GM21723 (cell line): ENCODE measurements at regions not wholly inside any gene's neighbourhood (a gene's known extent, or its start where the extent isn't known, plus 50 kb on each side); places are given as distances from the start of the nearest gene placed in this dataset.

Source experiments
- ATAC-seq: cut with Tn5 transposase; IDR thresholded peaks from one replicate; pipeline ENCODE4 v1.9.1; 2021; ENCODE audit warnings: mild to moderate bottlenecking, moderate library complexity; ENCODE audit not compliant: unreplicated experiment

GRCh38 chr12:59839514-59839913 is 243.7 kb downstream of the SLC16A7 start:
- no peak for ATAC-seq

GRCh38 chr12:59843260-59843843 is 247.5 kb downstream of the SLC16A7 start:
- no peak for ATAC-seq

GRCh38 chr12:59844750-59845149 is 248.9 kb downstream of the SLC16A7 start:
- ATAC-seq = no peak

GRCh38 chr12:59845293-59845692 is 249.5 kb downstream of the SLC16A7 start:
- ATAC-seq = no peak

GRCh38 chr12:59847127-59847526 is 251.3 kb downstream of the SLC16A7 start:
- no peak for ATAC-seq

- no peak for ATAC-seq
These were observed 254.4 kb downstream of the SLC16A7 start for GRCh38 chr12:59850268-59850667.

GRCh38 chr12:59858508-59859170 is 262.8 kb downstream of the SLC16A7 start:
- ATAC-seq = no peak

- ATAC-seq = no peak
These were observed 263.3 kb downstream of the SLC16A7 start for GRCh38 chr12:59859171-59859510.

GRCh38 chr12:59861635-59862034 is 265.8 kb downstream of the SLC16A7 start:
- no peak for ATAC-seq

GRCh38 chr12:59867055-59867454 is 271.2 kb downstream of the SLC16A7 start:
- no peak for ATAC-seq

GRCh38 chr12:59867689-59868088 is 271.9 kb downstream of the SLC16A7 start:
- no peak for ATAC-seq

- no peak for ATAC-seq
These were observed 275.9 kb downstream of the SLC16A7 start for GRCh38 chr12:59871779-59872178.

- ATAC-seq = no peak
These were observed 277.3 kb downstream of the SLC16A7 start for GRCh38 chr12:59873136-59873535.

- no peak for ATAC-seq
These were observed 279.0 kb downstream of the SLC16A7 start for GRCh38 chr12:59874781-59875180.

GRCh38 chr12:59886131-59886733 is 290.4 kb downstream of the SLC16A7 start:
- ATAC-seq = no peak

GRCh38 chr12:59887178-59887577 is 291.3 kb downstream of the SLC16A7 start:
- no peak for ATAC-seq

GRCh38 chr12:59890896-59891579 is 295.2 kb downstream of the SLC16A7 start:
- ATAC-seq = no peak

- ATAC-seq = no peak
These were observed 299.4 kb downstream of the SLC16A7 start for GRCh38 chr12:59895166-59895775.

GRCh38 chr12:59904874-59905521 is 309.2 kb downstream of the SLC16A7 start:
- no peak for ATAC-seq

- no peak for ATAC-seq
These were observed 315.7 kb downstream of the SLC16A7 start for GRCh38 chr12:59911516-59911915.

GRCh38 chr12:59916988-59917387 is 321.2 kb downstream of the SLC16A7 start:
- ATAC-seq = no peak
